Testis (tissue), 2 donors: ENCODE measurements at regions not wholly inside any gene's neighbourhood (a gene's known extent, or its start where the extent isn't known, plus 50 kb on each side); places are given as distances from the start of the nearest gene placed in this dataset.

Experiments used
- POLR2A ChIP-seq: fragments of 450-650 bp; IDR thresholded peaks from one replicate; pipeline ENCODE4 v1.6.1; 2017; ENCODE audit warnings: antibody characterized with exemption, mild to moderate bottlenecking, moderate library complexity
- TF ChIP-seq, protein P1 (sequence below), 3 experiments: fragments of 450-650 bp in 2 of 3; fragments of 200-600 bp in 1 of 3; sonication (generic) in 1 of 3; IDR thresholded peaks; one replicate each; pipeline ENCODE4 v1.5.1; 2016 to 2019; ENCODE audit warnings: antibody characterized with exemption in 3 of 3, mild to moderate bottlenecking in 2 of 3, moderate library complexity in 1 of 3

DNA sequence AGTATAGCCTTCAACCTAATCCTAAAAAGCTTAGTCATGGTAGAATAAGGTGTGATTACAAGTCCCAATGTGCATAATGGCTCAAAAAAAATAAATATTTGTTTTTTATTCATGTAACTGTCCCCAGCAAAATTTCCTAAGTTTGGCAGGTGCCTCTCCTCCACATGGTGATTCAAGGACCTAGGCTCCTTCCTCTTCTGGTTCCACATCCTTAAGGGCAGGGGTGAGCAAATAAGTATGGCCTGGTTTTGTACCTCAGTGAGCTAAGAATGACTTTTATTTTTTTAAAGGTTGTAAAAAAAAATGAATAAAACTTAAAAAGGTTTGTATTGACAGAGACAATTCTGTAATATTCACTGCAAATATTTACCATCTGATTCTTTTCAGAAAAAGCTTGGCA, 343.5 kb upstream of the UBE2E2 start:
- TF ChIP-seq, protein P1, sequence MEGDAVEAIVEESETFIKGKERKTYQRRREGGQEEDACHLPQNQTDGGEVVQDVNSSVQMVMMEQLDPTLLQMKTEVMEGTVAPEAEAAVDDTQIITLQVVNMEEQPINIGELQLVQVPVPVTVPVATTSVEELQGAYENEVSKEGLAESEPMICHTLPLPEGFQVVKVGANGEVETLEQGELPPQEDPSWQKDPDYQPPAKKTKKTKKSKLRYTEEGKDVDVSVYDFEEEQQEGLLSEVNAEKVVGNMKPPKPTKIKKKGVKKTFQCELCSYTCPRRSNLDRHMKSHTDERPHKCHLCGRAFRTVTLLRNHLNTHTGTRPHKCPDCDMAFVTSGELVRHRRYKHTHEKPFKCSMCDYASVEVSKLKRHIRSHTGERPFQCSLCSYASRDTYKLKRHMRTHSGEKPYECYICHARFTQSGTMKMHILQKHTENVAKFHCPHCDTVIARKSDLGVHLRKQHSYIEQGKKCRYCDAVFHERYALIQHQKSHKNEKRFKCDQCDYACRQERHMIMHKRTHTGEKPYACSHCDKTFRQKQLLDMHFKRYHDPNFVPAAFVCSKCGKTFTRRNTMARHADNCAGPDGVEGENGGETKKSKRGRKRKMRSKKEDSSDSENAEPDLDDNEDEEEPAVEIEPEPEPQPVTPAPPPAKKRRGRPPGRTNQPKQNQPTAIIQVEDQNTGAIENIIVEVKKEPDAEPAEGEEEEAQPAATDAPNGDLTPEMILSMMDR (IDR thresholded peaks at IDR 0.05), result no peak
- TF ChIP-seq POLR2A, result no peak
